ENCODE measurements at regions not wholly inside any gene's neighbourhood (a gene's known extent, or its start where the extent isn't known, plus 50 kb on each side); places are given as distances from the start of the nearest gene placed in this dataset.

GRCh38 chr3:94887065-94887464 is 824.2 kb downstream of the NSUN3 start:
- no peak for TF ChIP-seq CTCF (IDR thresholded peaks at IDR 0.05)
- TF ChIP-seq EZH2 (IDR thresholded peaks at IDR 0.05), result no peak
- no peak for TF ChIP-seq EZH2phosphoT487 (IDR thresholded peaks at IDR 0.05)

Measured in neural progenitor cell (in vitro differentiated cells).